ENCODE measurements at regions not wholly inside any gene's neighbourhood (a gene's known extent, or its start where the extent isn't known, plus 50 kb on each side); places are given as distances from the start of the nearest gene placed in this dataset.
A peak's percentile ranks its signal among the peaks of the same experiment; 100 is the strongest.
"Not testable (repeated sequence)": the region's sequence is repeated elsewhere in the genome, so short reads cannot be mapped to it uniquely, and the experiment has no call there.

GRCh38 chr7:10727636-10728035 is 246.0 kb upstream of the PHF14 start:
- DNase-seq, result no peak

GRCh38 chr7:10731253-10731773 is 242.4 kb upstream of the PHF14 start:
- DNase-seq, result no peak

- DNase-seq, result no peak
These were observed 239.9 kb upstream of the PHF14 start for GRCh38 chr7:10733747-10734146.

GRCh38 chr7:10734595-10734994 is 239.1 kb upstream of the PHF14 start:
- no peak for DNase-seq

GRCh38 chr7:10739401-10739800 is 234.3 kb upstream of the PHF14 start:
- no peak for DNase-seq

GRCh38 chr7:10740805-10741204 is 232.9 kb upstream of the PHF14 start:
- DNase-seq, result no peak

GRCh38 chr7:10756981-10757380 is 216.7 kb upstream of the PHF14 start:
- DNase-seq, result no peak

GRCh38 chr7:10759120-10759519 is 214.6 kb upstream of the PHF14 start:
- DNase-seq, result no peak

- DNase-seq, result no peak
These were observed 205.9 kb upstream of the PHF14 start for GRCh38 chr7:10767771-10768170.

GRCh38 chr7:10770176-10770575 is 203.5 kb upstream of the PHF14 start:
- no peak for DNase-seq

GRCh38 chr7:10773430-10773829 is 200.2 kb upstream of the PHF14 start:
- no peak for DNase-seq

- no peak for DNase-seq
These were observed 193.9 kb upstream of the PHF14 start for GRCh38 chr7:10779465-10780399.

GRCh38 chr7:10780400-10780747 is 193.3 kb upstream of the PHF14 start:
- no peak for DNase-seq

GRCh38 chr7:10786976-10787375 is 186.7 kb upstream of the PHF14 start:
- not testable (repeated sequence) for DNase-seq

GRCh38 chr7:10789170-10789569 is 184.5 kb upstream of the PHF14 start:
- DNase-seq, result no peak

- no peak for DNase-seq
These were observed 182.8 kb upstream of the PHF14 start for GRCh38 chr7:10790910-10791309.

GRCh38 chr7:10793995-10794775 is 179.5 kb upstream of the PHF14 start:
- no peak for DNase-seq

GRCh38 chr7:10797157-10797556 is 176.5 kb upstream of the PHF14 start:
- no peak for DNase-seq

GRCh38 chr7:10798044-10798443 is 175.6 kb upstream of the PHF14 start:
- DNase-seq, result no peak

GRCh38 chr7:10799475-10799874 is 174.2 kb upstream of the PHF14 start:
- no peak for DNase-seq

- DNase-seq, result no peak
These were observed 171.7 kb upstream of the PHF14 start for GRCh38 chr7:10802011-10802410.

GRCh38 chr7:10802526-10802925 is 171.1 kb upstream of the PHF14 start:
- DNase-seq, result peak; percentile 74

- no peak for DNase-seq
These were observed 170.0 kb upstream of the PHF14 start for GRCh38 chr7:10803720-10804119.

GRCh38 chr7:10804770-10805169 is 168.9 kb upstream of the PHF14 start:
- no peak for DNase-seq

Measured in fibroblast of upper back skin (primary cell).